Fibroblast of skin of back (primary cell): ENCODE measurements at regions not wholly inside any gene's neighbourhood (a gene's known extent, or its start where the extent isn't known, plus 50 kb on each side); places are given as distances from the start of the nearest gene placed in this dataset.
"Not testable (repeated sequence)": the region's sequence is repeated elsewhere in the genome, so short reads cannot be mapped to it uniquely, and the experiment has no call there.

Experiments
- DNase-seq: peaks from one replicate; pipeline ENCODE4 v3.0.0-alpha.2; 2013

DNA sequence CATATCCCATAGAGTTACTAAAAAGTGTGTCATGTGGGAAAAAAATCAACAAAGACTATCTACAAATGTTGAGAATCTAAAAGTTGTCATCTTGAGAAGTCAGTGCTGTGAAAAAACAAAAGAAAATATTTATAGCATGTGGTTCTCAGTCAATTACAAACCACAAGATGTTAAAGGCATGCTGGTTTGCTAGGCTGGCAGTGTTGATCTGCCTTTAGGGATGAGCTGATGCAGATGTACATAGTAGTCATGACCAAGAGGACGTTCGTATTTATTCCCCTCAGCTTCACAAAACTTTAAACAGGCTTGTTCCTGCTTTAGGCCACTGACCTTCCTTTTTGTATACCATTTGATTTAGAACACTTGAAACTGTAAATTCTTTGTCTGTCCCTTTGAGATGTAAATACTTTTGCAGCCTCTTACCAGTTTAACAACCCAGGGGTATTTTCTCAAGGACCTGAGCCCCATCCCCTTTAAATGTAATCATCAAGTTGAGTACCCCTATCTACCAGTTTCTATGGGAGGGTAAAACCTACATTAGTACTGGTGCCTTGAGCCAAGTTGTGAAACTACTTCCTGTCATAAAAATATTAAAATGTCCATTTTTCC lies 446.6 kb downstream of the KCNJ18 start:
- DNase-seq = no peak

DNA sequence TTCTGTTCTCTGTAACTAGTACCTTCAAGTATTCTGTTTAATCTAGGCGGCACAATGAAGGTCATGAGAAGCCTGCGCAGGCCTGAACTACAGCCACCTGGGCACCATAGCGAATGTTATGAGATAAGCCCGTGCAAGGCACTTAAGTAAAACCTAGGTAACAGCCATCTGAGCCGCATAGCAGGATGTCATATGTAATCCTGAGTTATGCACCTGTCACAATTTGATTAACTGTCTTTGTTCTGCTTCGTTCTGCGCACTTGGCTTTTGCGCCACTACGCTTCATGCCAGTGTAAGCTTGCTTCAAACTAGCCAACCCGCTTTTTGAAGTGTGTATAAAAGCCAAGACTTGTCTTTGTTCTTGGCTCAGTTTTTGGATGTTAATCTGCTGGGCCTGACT lies 449.8 kb downstream of the KCNJ18 start:
- no peak for DNase-seq

DNA sequence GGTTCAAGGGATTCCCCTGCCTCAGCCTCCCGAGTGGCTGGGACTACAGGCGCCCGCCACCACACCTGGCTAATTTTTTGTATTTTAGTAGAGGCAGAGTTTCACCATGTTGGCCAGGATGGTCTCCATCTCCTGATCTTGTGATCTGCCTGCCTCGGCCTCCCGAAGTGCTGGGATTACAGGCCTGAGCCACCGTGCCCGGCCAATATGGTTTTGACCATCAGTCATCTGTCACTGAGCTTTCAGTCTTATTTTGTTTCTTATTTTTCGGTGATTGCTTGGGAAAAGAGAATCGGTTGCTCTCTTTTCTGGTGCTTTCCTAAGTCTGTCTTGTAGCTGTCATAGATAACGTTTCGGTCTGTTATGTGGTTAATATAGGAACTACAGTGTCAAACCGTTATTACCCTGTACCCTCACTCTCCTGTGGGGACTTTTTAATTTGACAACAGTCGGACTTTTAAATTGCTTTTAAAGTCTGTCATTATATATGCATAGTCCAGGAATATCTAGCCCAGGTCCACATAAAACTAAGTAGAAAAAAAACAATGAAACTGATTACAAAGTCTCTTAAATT lies 453.4 kb downstream of the KCNJ18 start:
- no peak for DNase-seq

DNA sequence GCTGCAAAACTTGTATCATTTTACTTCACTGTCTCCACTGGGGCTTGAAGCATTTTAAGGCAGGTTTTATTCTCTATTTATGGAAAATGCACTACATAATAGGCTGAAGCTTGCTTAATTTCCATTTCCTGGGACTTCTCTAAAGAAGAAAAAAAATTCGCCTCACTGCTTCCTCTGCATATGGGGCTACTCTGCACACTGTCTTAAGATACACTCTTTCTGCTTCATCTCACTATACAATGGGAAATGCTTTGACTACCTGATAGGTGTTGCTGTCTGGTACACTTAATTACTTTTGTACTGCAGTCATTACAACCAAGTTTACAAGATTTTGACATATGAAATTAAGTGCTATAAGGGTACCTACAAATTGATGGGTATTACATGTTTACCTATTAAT lies 466.0 kb downstream of the KCNJ18 start:
- no peak for DNase-seq

DNA sequence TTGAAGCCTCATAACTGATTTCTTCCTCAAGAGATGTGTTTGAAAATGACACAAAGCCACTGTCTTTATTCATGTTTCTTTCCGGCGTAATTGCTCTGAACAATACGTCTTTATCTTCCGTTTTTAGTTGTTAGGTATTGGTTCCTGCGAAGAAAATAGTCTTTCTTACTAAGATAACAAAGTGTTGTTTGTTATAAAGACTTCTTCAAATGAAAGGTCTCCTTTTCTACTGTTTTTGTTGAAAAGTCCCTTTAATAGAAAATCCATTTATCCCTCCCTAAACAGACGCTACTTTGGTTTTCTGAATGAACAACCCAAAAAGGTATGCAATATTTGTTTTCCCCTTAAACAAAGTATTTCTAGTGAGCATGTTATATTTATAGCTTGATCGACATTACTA lies 469.1 kb downstream of the KCNJ18 start:
- DNase-seq = no peak

DNA sequence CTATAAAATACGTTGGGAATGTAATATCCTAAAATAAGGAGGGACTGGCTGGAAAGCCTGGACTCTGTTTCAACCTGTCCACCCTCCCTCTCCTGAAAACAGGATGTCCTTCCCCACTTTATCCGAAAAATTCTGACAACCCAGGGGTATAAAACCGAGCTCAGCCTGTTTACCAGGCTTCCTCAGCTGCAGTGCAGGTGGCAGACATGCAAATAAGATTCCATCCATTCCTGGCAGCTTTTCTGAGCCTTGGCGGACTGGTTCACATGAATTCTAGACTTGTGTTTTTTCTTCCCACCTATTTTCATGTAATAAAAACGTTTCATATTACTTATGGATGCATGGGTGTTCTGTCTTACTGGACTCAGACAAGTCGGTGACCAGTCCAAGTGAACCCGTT lies 479.3 kb downstream of the KCNJ18 start:
- no peak for DNase-seq

DNA sequence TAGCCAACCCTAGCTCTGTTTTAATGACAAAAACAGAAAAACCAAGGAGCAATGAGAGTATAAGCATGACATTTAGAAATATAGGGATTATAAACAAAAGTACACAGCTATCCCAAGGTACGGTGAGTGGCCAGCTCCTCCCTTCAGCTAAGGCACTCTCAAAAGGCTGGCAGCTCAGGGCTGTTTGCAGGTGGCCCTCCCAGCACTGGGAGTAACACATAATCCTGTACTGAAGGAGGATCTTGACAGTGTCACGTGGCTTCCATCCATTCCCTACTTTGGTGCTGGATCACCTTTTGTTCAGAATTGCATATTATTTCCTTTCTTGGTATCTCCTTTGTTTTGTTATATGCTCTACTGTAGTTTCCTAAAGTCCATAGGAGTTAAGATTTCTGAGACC lies 500.8 kb downstream of the KCNJ18 start:
- DNase-seq = no peak

DNA sequence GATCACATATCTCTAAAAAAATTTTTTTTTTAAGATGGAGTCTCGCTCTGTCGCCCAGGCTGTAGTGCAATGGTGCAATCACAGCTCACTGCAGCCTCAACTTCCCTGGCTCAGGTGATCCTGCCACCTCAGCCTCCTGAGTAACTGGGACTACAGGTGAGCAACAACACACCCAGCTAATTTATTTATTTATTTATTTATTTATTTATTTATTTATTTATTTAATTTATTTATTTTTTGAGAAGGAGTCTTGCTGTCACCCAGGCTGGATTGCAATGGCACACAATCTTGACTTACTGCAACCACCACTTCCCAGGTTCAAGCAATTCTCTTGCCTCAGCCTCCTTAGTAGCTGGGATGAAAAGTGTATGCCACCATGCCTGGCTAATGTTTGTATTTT lies 507.9 kb downstream of the KCNJ18 start:
- DNase-seq = not testable (repeated sequence)

DNA sequence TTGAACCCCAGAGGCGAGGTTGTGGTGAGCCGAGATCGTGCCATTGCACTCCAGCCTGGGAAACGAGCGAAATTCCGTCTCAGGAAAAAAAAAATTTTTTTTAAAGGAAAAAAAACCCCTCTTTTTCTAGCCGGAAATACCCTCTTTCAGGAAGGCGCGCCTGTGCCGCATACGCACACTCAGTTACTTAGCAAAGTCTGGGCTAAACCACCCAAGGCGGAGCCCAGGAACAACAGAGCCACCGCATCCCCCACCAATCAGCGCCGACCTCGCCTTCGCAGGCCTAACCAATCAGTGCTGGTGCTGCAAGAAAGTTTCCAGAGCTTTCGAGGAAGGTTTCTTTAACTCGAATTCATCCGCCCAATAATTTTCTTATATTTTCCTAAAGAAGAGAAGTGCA lies 510.4 kb downstream of the KCNJ18 start:
- DNase-seq = no peak

DNA sequence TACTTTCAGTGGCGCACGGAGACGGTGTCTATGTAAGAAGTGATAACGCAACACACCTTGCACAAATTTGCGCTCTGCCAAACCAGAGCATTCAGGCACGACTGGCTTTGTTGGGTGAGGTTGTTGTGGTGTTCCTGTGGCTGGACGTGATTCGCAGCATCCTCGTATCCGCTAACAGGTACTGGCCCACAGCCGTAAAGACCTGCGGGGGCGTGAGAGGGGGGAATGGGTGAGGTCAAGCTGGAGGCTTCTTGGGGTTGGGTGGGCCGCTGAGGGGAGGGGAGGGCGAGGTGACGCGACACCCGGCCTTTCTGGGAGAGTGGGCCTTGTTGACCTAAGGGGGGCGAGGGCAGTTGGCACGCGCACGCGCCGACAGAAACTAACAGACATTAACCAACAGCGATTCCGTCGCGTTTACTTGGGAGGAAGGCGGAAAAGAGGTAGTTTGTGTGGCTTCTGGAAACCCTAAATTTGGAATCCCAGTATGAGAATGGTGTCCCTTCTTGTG lies 510.9 kb downstream of the KCNJ18 start:
- no peak for DNase-seq

DNA sequence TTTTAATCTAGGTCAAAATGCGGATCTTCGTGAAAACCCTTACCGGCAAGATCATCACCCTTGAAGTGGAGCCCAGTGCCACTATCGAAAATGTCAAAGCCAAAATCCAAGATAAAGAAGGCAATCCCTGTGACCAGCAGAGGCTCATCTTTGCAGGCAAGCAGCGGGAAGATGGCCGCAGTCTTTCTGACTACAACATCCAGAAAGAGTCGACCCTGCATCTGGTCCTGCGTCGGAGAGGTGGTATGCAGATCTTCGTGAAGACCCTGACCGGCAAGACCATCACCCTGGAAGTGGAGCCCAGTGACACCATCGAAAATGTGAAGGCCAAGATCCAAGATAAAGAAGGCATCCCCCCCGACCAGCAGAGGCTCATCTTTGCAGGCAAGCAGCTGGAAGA lies 511.8 kb downstream of the KCNJ18 start:
- DNase-seq = not testable (repeated sequence)

DNA sequence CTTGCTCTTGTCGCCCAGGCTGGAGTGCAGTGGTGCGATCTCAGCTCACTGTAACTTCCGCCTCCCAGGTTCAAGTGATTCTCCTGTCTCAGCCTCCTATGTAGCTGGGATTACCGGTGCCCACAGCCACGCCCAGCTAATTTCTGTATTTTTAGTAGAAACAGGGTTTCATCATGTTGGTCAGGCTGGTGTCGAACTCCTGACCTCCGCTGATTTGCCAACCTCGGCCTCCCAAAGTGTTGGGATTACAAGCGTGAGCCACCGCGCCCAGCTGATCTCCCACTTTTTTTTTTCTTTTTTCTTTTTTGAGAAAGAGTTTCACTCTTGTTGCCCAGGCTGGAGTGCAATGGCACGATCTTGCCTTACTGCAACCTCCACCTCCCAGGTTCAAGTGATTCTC lies 517.9 kb downstream of the KCNJ18 start:
- not testable (repeated sequence) for DNase-seq

DNA sequence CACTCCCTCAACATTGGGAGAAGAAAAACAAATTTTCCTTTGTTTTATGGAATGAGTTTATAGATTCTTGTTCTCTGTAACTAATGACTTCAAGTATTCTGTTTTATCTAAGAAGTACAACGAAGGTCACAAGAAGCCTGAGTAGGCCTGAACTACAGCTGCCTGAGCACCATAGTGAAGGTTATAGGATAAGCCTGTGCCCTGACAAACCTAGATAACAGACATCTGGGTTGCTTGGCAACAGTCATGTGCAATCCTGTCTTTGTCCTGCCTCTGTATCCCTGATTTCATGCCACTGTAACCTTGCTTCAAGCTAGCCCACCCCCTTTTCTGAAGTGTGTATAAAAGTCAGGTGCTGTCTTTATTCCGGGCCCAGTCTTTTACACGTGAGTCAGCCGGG lies 520.8 kb downstream of the KCNJ18 start:
- not testable (repeated sequence) for DNase-seq

DNA sequence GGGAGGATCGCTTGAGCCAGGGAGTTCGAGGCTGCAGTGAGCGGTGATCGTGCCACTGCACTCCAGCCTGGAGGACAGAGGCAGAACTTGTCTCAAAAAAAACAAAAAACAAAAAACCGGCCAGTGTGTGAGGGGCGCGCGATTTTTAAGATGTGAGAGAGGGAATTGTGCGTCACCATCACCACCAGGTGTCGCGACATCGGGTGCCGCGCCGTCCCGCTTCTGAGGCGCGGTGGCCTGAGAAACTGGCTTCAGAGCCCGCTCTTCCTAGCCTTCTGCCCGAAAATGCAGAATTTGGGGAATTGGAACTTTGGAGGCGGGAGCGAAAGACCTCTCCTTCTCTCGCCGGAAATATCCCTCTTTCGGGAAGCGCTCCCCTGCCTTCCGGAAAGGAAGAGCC lies 524.8 kb downstream of the KCNJ18 start:
- no peak for DNase-seq

DNA sequence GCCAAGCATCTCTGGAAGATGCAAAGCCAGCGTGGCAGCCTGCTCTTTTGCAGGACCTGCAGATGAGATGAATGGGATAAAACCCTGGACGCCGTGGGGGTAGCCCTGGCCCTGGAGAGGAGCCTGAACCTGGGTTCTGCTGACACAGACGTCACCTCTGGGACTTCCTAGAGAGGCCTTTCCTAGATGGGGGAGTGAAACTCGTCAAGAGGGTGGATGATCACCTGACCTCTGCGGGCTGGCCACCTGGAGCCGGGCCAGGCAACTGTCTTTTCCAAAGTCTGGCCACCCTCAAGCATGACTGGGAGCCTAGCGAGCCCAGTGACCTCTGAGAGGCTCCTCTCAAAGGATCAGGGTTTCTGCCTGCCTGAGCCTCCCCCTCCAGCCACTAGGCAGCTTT lies 529.0 kb downstream of the KCNJ18 start:
- no peak for DNase-seq

DNA sequence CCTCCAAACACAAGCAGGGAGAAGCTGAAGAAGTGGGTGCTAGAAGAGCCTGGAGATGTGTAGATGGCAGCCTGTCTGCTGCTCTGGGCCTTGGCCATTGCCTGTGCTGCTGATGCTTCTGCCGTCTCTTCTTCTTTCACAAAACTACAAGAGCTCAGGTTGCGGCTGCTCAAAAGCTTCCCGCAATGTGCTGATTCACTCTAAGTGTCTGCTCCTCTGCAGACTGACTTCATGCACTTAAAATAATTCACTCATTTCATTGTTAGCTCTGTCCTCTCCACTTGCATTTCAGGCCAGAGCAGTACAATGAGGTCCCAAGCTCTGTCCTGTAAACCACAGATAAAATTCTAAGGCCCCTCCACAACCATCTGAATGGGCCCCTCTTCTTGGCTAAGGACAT lies 534.2 kb downstream of the KCNJ18 start:
- not testable (repeated sequence) for DNase-seq

DNA sequence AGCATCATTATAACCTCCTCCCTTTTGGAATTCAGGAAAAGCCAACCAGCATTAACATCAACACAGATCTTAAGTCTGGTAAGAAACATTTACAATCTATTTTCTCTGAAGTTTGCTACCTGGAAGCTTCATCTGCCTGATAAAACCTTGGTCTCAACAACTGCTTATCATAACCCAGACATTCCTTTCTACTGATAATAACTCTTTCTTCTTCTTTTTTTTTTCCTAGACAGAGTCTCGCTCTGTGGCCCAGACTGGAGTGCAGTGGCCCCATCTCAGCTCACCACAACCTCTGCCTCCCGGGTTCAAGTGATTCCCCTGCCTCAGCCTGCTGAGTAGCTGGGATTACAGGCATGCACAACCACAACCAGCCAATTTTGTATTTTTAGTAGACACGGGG lies 534.6 kb downstream of the KCNJ18 start:
- DNase-seq = not testable (repeated sequence)

DNA sequence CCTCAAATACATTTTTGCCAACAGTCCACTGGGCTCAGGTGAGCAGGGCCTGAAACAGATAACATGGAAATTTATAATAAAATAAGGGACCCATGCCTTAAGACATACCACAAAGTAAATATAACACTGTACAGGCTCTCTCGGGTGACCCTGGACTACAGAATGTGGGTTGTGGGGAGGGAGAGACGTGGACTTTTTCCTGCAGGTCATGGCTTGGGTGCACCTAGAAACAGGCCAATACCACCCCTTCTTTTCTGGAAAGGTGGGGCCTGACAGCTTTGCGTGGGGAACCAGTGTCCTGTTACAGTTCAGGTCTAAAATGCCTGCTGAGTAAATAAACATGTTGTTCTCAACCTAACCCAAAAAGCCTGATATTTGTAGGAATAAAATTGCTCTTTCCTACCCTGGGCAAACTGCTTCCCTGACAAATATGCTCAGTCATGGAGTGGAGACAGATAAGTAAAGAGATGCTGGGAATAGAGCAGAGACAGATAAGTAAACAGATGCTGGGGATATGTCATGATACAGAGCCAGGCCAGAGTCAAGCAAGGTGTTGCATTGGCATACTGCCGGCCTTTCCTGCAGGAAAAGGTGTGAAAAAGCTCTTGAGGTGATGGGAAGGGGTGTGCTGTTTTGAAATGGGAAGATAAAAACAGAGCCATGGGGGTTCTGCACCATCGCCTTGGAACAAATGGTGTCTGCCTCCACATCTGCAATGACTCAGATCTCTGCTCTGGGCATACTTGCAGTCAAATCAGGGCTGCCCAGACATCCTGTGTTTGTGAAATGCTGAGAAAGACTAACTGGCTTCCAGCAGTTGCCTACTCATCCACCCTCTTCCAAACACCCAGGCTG lies 535.6 kb downstream of the KCNJ18 start:
- DNase-seq = not testable (repeated sequence)

DNA sequence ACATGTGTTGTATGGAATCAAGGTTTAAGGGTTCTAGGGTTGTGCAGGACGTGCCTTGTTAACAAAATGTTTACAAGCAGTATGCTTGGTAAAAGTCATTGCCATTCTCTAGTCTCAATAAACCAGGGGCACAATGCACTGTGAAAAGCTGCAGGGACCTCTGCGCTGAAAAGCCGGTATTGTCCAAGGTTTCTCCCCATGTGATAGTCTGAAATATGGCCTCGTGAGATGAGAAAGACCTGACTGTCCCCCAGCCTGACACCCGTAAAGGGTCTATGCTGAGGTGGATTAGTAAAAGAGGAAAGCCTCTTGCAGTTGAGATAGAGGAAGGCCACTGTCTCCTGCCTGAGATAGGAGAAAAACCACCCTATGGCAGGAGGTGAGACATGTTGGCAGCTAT lies 537.5 kb downstream of the KCNJ18 start:
- not testable (repeated sequence) for DNase-seq

DNA sequence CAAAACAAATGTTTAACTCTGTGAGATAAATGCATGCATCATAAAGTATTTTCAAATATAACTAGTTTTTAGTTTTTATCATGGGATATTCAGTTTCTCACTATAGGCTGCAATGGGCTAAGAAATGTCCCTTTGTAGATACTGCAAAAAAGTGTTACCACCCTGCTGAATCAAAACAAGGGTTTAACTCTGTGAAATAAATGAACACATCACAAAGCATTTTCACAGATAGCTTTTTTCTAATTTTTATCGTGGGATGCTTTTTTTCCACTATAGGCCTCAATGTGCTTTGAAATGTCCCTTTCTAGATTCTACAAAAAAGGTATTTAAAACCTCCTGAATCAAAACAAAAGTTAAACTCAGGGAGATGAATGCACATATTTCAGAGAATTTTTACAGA lies 541.1 kb downstream of the KCNJ18 start:
- no peak for DNase-seq

DNA sequence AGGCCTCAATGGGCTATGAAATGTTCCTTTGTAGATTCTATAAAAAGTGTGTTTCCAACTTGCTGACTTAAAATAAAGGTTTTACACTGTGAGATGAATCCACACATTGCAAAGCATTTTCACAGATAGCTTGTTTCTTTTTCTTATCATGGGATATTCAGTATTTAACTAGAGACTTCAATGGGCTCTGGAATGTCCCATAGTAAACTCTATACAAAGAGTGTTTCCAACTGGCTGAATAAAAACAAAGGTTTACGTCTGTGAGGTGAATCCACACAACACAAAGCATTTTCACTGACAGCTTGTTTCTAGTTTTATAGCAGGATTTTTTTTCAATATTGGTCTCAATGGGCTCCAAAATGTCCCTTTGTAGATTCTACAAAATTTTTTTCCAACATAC lies 550.1 kb downstream of the KCNJ18 start:
- DNase-seq = no peak

DNA sequence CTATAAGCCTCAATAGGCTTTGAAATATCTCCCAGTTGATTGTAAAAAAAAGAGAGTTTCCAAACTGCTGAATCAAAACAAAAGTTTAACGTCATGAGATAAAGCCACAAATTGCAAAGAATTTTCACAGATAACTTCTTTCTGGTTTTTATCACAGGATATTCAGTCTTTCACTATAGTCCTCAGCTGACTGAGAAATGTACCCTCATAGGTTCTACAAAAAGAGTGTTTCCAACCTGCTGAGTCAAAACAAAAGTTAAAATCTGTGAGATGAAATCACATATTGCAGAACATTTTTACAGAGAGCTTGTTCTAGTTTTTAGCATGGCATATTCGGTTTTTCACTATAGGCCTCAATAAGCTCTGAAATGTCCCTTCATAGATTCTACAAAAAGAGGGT lies 559.2 kb downstream of the KCNJ18 start:
- DNase-seq = no peak

DNA sequence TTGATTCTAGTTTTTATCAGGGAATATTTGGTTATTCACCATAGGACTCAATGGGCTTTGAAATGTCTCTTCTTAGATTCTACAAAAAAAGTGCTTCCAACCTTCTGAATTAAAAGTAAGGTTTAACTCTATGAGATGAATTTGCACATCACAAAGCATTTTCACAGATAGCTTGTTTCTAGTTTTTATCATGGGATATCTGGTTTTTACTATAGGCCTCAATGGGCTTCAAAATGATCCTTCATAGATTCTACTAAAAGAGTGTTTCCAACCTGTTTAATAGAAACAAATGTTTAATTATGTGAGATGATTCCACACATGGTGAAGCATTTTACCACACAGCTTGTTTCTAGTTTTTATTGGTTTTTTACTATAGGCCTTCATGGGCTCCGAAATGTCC lies 560.7 kb downstream of the KCNJ18 start:
- no peak for DNase-seq

DNA sequence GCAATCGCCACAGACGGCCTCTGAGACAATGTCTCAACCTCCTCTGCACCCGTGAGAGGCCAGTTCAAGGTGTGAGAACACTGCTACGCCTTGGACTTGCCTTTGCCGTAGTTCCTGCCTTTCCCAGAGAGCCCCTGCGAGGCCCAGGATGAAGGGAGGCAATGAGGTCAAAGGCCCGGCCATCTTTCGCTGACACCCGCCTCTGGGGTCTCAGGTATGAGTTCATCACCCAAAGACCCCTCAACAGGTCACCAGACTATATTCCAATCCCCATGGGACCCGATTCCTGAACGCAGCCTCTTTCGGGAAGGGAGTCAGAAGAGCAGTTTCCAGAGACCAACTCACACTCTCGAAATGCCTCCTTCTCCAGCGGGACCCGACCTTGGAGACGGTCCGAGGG lies 573.5 kb downstream of the KCNJ18 start:
- DNase-seq = no peak
